Uterus (tissue), 2 donors: ENCODE measurements at regions not wholly inside any gene's neighbourhood (a gene's known extent, or its start where the extent isn't known, plus 50 kb on each side); places are given as distances from the start of the nearest gene placed in this dataset.

Experiments used
- POLR2A ChIP-seq, 2 donors: fragments of 450-650 bp; IDR thresholded peaks; one replicate each; pipeline ENCODE4 v1.6.1; 2016; ENCODE audit warnings: antibody characterized with exemption in 2 of 2, mild to moderate bottlenecking in 1 of 2, moderate library complexity in 1 of 2
- TF ChIP-seq, protein P1 (sequence below), 4 experiments: fragments of 200-600 bp in 2 of 4; fragments of 450-650 bp in 2 of 4; sonication (generic) in 2 of 4; IDR thresholded peaks; one replicate each; pipeline ENCODE4 v1.5.1; 2016 to 2019; ENCODE audit warnings: antibody characterized with exemption in 4 of 4, mild to moderate bottlenecking in 2 of 4, moderate library complexity in 1 of 4

DNA sequence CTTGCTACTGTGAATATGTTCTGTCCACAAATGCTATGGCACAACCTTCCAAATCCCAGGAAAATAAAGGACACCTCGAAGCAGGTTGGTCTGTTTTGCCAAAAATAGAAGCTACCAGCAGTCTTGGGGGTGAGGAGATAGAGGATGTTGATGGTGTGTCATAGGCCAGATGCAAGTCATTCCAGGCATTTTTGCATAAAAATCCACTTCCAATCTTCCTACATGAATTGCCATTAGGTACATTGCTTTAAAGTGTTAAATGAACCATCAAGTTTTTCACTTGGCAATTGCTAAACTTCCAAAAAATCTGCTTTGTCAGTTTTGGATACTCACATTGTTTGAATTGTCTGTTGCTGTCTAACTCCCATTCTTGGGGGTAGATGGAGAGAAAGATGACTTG, 295.4 kb downstream of the MYCN start:
- TF ChIP-seq, protein P1, sequence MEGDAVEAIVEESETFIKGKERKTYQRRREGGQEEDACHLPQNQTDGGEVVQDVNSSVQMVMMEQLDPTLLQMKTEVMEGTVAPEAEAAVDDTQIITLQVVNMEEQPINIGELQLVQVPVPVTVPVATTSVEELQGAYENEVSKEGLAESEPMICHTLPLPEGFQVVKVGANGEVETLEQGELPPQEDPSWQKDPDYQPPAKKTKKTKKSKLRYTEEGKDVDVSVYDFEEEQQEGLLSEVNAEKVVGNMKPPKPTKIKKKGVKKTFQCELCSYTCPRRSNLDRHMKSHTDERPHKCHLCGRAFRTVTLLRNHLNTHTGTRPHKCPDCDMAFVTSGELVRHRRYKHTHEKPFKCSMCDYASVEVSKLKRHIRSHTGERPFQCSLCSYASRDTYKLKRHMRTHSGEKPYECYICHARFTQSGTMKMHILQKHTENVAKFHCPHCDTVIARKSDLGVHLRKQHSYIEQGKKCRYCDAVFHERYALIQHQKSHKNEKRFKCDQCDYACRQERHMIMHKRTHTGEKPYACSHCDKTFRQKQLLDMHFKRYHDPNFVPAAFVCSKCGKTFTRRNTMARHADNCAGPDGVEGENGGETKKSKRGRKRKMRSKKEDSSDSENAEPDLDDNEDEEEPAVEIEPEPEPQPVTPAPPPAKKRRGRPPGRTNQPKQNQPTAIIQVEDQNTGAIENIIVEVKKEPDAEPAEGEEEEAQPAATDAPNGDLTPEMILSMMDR (IDR thresholded peaks at IDR 0.05), result no peak
- TF ChIP-seq POLR2A (IDR thresholded peaks at IDR 0.05), result no peak
